HEK293 (cell line): ENCODE measurements at regions not wholly inside any gene's neighbourhood (a gene's known extent, or its start where the extent isn't known, plus 50 kb on each side); places are given as distances from the start of the nearest gene placed in this dataset.

ENCODE experiments used
- KLF7 ChIP-seq: fragments of 450-650 bp; formaldehyde crosslinking; IDR thresholded peaks from 2 replicates; pipeline ENCODE4 v1.5.1; 2016; ENCODE audit warnings: missing biosample characterization, missing genetic modification characterization, borderline replicate concordance
- MEIS1 ChIP-seq: sonication (generic); formaldehyde crosslinking; IDR thresholded peaks from 2 replicates; pipeline ENCODE4 v1.8.1; 2022; ENCODE audit warnings: missing genetic modification reagents, mild to moderate bottlenecking, borderline replicate concordance
- ZBTB20 ChIP-seq: fragments of 450-650 bp; formaldehyde crosslinking; IDR thresholded peaks from 2 replicates; pipeline ENCODE4 v1.5.1; 2016; ENCODE audit warnings: missing biosample characterization, missing genetic modification characterization
- ZNF133 ChIP-seq: fragments of 450-650 bp; formaldehyde crosslinking; IDR thresholded peaks from 2 replicates; pipeline ENCODE4 v1.5.1; 2016; ENCODE audit warnings: missing biosample characterization, missing genetic modification characterization
- ZNF221 ChIP-seq: fragments of 450-650 bp; formaldehyde crosslinking; IDR thresholded peaks from 2 replicates; pipeline ENCODE4 v1.5.1; 2017; ENCODE audit warnings: missing biosample characterization, missing genetic modification characterization, borderline replicate concordance
- ZNF274 ChIP-seq, 2 experiments: fragments of 200-500 bp in 1 of 2; fragments of 450-650 bp in 1 of 2; sonication (Bioruptor generic) in 1 of 2; formaldehyde crosslinking in 1 of 2; IDR thresholded peaks; 2 replicates each; pipeline versions ENCODE4 v1.5.1 to v1.6.1; 2014 to 2016; ENCODE audit warnings: borderline replicate concordance in 1 of 2, inconsistent platforms in 1 of 2, low read length in 1 of 2, missing biosample characterization in 1 of 2, missing genetic modification characterization in 1 of 2
- ZNF473 ChIP-seq: fragments of 450-650 bp; formaldehyde crosslinking; IDR thresholded peaks from 2 replicates; pipeline ENCODE4 v1.5.1; 2017; ENCODE audit warnings: missing biosample characterization, missing genetic modification characterization
- TF ChIP-seq, protein P1 (sequence below): fragments of 450-650 bp; formaldehyde crosslinking; IDR thresholded peaks from 2 replicates; pipeline ENCODE4 v1.5.1; 2017; ENCODE audit warnings: missing biosample characterization, missing genetic modification characterization
- TF ChIP-seq, protein P2 (sequence below): fragments of 450-650 bp; formaldehyde crosslinking; IDR thresholded peaks from 2 replicates; pipeline ENCODE4 v1.5.1; 2016; ENCODE audit warnings: missing biosample characterization, missing genetic modification characterization
- TF ChIP-seq, protein P3 (sequence below): fragments of 450-650 bp; formaldehyde crosslinking; IDR thresholded peaks from 2 replicates; pipeline ENCODE4 v1.5.1; 2016; ENCODE audit warnings: missing biosample characterization, missing genetic modification characterization
- TF ChIP-seq, protein P4 (sequence below): fragments of 450-650 bp; formaldehyde crosslinking; IDR thresholded peaks from 2 replicates; pipeline ENCODE4 v1.5.1; 2016; ENCODE audit warnings: missing biosample characterization, missing genetic modification characterization
- TF ChIP-seq, protein P5 (sequence below): fragments of 450-650 bp; formaldehyde crosslinking; IDR thresholded peaks from 2 replicates; pipeline ENCODE4 v1.5.1; 2016; ENCODE audit warnings: missing biosample characterization, missing genetic modification characterization

DNA sequence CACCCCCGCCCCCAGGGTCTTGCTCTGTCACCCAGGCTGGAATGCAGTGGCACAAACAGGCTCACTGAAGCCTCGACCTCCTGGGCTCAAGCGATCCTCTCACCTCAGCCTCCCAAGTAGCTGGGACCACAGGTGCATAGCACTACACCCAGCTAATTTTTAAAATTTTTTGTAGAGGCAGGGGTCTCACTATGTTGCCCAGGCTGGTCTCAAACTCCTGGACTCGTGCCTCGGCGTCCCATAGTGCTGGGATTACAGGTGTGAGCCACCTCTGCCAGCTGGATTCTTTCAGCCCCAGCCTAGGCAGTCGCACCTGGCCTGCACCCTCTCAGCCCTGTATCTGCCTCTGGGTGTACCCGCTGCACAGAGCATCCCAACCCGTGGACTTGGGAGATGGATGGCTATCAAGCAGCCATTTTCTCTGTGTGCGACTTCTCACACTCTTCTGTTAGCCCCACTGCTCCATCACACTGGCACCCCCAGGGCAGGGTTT lies 166.4 kb upstream of the HAAO start:
- TF ChIP-seq, protein P1, sequence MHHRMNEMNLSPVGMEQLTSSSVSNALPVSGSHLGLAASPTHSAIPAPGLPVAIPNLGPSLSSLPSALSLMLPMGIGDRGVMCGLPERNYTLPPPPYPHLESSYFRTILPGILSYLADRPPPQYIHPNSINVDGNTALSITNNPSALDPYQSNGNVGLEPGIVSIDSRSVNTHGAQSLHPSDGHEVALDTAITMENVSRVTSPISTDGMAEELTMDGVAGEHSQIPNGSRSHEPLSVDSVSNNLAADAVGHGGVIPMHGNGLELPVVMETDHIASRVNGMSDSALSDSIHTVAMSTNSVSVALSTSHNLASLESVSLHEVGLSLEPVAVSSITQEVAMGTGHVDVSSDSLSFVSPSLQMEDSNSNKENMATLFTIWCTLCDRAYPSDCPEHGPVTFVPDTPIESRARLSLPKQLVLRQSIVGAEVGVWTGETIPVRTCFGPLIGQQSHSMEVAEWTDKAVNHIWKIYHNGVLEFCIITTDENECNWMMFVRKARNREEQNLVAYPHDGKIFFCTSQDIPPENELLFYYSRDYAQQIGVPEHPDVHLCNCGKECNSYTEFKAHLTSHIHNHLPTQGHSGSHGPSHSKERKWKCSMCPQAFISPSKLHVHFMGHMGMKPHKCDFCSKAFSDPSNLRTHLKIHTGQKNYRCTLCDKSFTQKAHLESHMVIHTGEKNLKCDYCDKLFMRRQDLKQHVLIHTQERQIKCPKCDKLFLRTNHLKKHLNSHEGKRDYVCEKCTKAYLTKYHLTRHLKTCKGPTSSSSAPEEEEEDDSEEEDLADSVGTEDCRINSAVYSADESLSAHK (tag by site-specific recombination), result no peak
- TF ChIP-seq, protein P2, sequence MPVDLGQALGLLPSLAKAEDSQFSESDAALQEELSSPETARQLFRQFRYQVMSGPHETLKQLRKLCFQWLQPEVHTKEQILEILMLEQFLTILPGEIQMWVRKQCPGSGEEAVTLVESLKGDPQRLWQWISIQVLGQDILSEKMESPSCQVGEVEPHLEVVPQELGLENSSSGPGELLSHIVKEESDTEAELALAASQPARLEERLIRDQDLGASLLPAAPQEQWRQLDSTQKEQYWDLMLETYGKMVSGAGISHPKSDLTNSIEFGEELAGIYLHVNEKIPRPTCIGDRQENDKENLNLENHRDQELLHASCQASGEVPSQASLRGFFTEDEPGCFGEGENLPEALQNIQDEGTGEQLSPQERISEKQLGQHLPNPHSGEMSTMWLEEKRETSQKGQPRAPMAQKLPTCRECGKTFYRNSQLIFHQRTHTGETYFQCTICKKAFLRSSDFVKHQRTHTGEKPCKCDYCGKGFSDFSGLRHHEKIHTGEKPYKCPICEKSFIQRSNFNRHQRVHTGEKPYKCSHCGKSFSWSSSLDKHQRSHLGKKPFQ (tag by site-specific recombination), result no peak
- TF ChIP-seq, protein P3, sequence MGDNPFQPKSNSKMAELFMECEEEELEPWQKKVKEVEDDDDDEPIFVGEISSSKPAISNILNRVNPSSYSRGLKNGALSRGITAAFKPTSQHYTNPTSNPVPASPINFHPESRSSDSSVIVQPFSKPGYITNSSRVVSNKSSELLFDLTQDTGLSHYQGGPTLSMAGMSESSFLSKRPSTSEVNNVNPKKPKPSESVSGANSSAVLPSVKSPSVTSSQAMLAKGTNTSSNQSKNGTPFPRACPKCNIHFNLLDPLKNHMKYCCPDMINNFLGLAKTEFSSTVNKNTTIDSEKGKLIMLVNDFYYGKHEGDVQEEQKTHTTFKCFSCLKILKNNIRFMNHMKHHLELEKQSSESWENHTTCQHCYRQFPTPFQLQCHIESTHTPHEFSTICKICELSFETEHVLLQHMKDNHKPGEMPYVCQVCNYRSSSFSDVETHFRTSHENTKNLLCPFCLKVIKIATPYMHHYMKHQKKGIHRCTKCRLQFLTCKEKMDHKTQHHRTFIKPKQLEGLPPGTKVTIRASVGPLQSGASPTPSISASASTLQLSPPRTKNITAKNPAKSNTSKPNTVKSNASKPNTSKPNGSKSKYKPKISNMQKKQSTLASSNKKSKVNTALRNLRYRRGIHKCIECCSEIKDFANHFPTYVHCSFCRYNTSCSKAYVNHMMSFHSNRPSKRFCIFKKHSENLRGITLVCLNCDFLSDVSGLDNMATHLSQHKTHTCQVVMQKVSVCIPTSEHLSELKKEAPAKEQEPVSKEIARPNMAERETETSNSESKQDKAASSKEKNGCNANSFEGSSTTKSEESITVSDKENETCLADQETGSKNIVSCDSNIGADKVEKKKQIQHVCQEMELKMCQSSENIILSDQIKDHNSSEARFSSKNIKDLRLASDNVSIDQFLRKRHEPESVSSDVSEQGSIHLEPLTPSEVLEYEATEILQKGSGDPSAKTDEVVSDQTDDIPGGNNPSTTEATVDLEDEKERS (tag by site-specific recombination), result no peak
- TF ChIP-seq, protein P4, sequence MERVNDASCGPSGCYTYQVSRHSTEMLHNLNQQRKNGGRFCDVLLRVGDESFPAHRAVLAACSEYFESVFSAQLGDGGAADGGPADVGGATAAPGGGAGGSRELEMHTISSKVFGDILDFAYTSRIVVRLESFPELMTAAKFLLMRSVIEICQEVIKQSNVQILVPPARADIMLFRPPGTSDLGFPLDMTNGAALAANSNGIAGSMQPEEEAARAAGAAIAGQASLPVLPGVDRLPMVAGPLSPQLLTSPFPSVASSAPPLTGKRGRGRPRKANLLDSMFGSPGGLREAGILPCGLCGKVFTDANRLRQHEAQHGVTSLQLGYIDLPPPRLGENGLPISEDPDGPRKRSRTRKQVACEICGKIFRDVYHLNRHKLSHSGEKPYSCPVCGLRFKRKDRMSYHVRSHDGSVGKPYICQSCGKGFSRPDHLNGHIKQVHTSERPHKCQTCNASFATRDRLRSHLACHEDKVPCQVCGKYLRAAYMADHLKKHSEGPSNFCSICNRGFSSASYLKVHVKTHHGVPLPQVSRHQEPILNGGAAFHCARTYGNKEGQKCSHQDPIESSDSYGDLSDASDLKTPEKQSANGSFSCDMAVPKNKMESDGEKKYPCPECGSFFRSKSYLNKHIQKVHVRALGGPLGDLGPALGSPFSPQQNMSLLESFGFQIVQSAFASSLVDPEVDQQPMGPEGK, result no peak
- TF ChIP-seq ZBTB20 (tag by site-specific recombination) (no peak), ZNF133 (tag by site-specific recombination) (no peak), KLF7 (no peak), ZNF221 (no peak), MEIS1 (CRISPR knock-in tag) (no peak), ZNF274 (IDR thresholded peaks at IDR 0.05; ENCODE audit: low read length) (no peak), ZNF274 (tag by site-specific recombination; IDR thresholded peaks at IDR 0.05; ENCODE audit: borderline replicate concordance) (no peak), ZNF473 (tag by site-specific recombination) (no peak)
- TF ChIP-seq, protein P5, sequence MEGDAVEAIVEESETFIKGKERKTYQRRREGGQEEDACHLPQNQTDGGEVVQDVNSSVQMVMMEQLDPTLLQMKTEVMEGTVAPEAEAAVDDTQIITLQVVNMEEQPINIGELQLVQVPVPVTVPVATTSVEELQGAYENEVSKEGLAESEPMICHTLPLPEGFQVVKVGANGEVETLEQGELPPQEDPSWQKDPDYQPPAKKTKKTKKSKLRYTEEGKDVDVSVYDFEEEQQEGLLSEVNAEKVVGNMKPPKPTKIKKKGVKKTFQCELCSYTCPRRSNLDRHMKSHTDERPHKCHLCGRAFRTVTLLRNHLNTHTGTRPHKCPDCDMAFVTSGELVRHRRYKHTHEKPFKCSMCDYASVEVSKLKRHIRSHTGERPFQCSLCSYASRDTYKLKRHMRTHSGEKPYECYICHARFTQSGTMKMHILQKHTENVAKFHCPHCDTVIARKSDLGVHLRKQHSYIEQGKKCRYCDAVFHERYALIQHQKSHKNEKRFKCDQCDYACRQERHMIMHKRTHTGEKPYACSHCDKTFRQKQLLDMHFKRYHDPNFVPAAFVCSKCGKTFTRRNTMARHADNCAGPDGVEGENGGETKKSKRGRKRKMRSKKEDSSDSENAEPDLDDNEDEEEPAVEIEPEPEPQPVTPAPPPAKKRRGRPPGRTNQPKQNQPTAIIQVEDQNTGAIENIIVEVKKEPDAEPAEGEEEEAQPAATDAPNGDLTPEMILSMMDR, result no peak
